Lung (tissue), 11 donors: ENCODE measurements at regions not wholly inside any gene's neighbourhood (a gene's known extent, or its start where the extent isn't known, plus 50 kb on each side); places are given as distances from the start of the nearest gene placed in this dataset.

ENCODE experiments used
- ATAC-seq: fragments of 200-7000 bp; cut with Tn5 transposase; one replicate; pipeline ENCODE4 v1.9.1; 2020; ENCODE audit warnings: moderate number of reproducible peaks; ENCODE audit not compliant: insufficient read depth, low FRiP score
- DNase-seq, 3 donors: peaks; one replicate each; pipeline ENCODE4 v3.0.0-alpha.2; 2013 to 2017
- H3K27ac ChIP-seq, 2 donors: one replicate each; pipeline ENCODE4 v1.5.1; 2013; ENCODE audit warnings: mild to moderate bottlenecking in 2 of 2, moderate library complexity in 2 of 2, control low read depth in 1 of 2, inconsistent platforms in 1 of 2, low read depth in 1 of 2, low read length in 1 of 2
- H3K27me3 ChIP-seq, 3 donors: one replicate each; pipeline ENCODE4 v1.5.1; 2013; ENCODE audit warnings: low read length in 2 of 3; ENCODE audit not compliant: control insufficient read depth in 3 of 3, insufficient read depth in 3 of 3
- H3K36me3 ChIP-seq, 4 donors: one replicate each; pipeline ENCODE4 v1.5.1; 2013; ENCODE audit warnings: low read length in 4 of 4, mild to moderate bottlenecking in 1 of 4, moderate library complexity in 1 of 4; ENCODE audit not compliant: control insufficient read depth in 4 of 4, insufficient read depth in 4 of 4
- H3K4me1 ChIP-seq, 5 donors: one replicate each; pipeline ENCODE4 v1.5.1; 2013; ENCODE audit warnings: low read length in 5 of 5, mild to moderate bottlenecking in 2 of 5, moderate library complexity in 1 of 5; ENCODE audit not compliant: control insufficient read depth in 5 of 5, insufficient read depth in 5 of 5
- H3K4me3 ChIP-seq: one replicate; pipeline ENCODE4 v1.5.1; 2013; ENCODE audit warnings: mild to moderate bottlenecking, control low read depth, moderate library complexity
- H3K9ac ChIP-seq, 2 donors: one replicate each; pipeline ENCODE4 v1.5.1; 2013; ENCODE audit warnings: low read length in 2 of 2, control low read depth in 1 of 2; ENCODE audit not compliant: insufficient read depth in 1 of 2
- H3K9me3 ChIP-seq, 4 donors: one replicate each; pipeline ENCODE4 v1.5.1; 2013; ENCODE audit warnings: low read length in 3 of 4, mild to moderate bottlenecking in 1 of 4, moderate library complexity in 1 of 4; ENCODE audit not compliant: control insufficient read depth in 4 of 4, insufficient read depth in 3 of 4
- WGBS, 2 donors: extraction: QIAGEN DNeasy Blood & Tissue Kit; methylation state at CpG; one replicate each; pipeline ENCODE4 v1.1.7; 2013; 5-methylcytosine and 5-hydroxymethylcytosine counted together
- TF ChIP-seq, protein P1 (sequence below): IDR thresholded peaks from 2 replicates; pipeline ENCODE4 v1.5.1; 2012; ENCODE audit warnings: mild to moderate bottlenecking; ENCODE audit errors: control extremely low read depth, extremely low read depth
- donor health status: control.
- donor health status: control.
- donor health status: Bipolar disorder and iron deficiency.
- donor health status: healthy.
- donor health status: DM: yes; HTN: yes; CAD: no.

DNA sequence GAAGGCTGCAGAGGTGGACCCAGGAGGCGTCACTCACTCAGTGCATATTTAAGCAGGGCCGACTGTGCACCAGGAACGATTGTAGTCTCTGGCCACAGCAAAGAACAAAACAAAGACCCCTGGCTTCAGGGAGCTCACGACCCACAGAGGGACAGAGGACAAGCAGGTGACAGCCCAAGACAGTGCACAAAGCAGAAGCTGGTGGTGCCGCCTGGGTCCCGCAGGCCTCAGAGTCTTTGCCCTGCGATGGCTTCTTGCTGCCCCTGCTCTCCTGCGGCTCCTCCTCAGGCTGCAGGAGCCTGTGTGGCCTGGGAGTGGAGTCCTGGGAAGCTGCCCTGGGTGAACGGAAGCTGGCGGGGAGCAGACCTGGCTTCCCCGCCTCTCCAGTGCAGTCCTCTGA is 300.0 kb downstream of the PREX1 start:
- H3K4me1 ChIP-seq: no peaks in the 10 kb centered on the region
- ATAC-seq: no peak
- TF ChIP-seq, protein P1, sequence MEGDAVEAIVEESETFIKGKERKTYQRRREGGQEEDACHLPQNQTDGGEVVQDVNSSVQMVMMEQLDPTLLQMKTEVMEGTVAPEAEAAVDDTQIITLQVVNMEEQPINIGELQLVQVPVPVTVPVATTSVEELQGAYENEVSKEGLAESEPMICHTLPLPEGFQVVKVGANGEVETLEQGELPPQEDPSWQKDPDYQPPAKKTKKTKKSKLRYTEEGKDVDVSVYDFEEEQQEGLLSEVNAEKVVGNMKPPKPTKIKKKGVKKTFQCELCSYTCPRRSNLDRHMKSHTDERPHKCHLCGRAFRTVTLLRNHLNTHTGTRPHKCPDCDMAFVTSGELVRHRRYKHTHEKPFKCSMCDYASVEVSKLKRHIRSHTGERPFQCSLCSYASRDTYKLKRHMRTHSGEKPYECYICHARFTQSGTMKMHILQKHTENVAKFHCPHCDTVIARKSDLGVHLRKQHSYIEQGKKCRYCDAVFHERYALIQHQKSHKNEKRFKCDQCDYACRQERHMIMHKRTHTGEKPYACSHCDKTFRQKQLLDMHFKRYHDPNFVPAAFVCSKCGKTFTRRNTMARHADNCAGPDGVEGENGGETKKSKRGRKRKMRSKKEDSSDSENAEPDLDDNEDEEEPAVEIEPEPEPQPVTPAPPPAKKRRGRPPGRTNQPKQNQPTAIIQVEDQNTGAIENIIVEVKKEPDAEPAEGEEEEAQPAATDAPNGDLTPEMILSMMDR: no peak
- no peak overlapping the region for H3K9ac ChIP-seq
- no peak for DNase-seq
- H3K27me3 ChIP-seq: peaks cover 0 to 8% (median 0%) of the 10 kb centered on the region in 3 donors
- H3K4me3 ChIP-seq: no peak overlapping the region
- H3K36me3 ChIP-seq: no peaks in the 10 kb centered on the region
- H3K9me3 ChIP-seq: peaks cover 0 to 2% (median 0%) of the 10 kb centered on the region in 4 donors
- no peak overlapping the region for H3K27ac ChIP-seq
- WGBS, 2 donors: 73 to 83% methylated on average over 10 to 11 of the region's 11 CpGs

DNA sequence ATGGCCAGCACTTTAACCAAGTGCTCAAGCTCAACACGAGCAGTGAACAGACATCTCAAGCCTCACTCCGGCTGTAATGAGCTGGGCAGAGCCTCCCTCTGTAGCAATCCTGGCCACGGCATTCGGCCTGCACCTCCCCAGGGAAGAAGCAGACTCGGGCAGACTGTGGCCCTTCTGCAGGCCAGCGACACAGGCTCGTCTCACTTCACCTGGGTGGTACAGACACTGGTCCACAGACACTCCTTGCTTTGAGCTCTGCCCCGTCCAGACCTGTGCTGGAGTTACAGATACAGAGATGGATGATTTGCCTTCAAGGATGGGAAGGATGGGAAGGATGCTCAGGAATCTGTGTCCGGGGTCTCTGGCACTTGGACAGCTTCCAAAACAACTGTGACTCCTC is 300.9 kb downstream of the PREX1 start:
- Histone ChIP-seq H3K9ac (no peak overlapping the region), H3K27ac (no peak overlapping the region), H3K4me1 (no peaks in the 10 kb centered on the region), H3K9me3 (peaks cover 0 to 2% (median 0%) of the 10 kb centered on the region in 4 donors), H3K36me3 (no peaks in the 10 kb centered on the region), H3K4me3 (no peak overlapping the region), H3K27me3 (peaks cover 0 to 8% (median 0%) of the 10 kb centered on the region in 3 donors)
- TF ChIP-seq, protein P1: no peak
- WGBS, 2 donors: 72 to 88% methylated on average over 9 of the region's 9 CpGs
- DNase-seq: no peak
- ATAC-seq: no peak

DNA sequence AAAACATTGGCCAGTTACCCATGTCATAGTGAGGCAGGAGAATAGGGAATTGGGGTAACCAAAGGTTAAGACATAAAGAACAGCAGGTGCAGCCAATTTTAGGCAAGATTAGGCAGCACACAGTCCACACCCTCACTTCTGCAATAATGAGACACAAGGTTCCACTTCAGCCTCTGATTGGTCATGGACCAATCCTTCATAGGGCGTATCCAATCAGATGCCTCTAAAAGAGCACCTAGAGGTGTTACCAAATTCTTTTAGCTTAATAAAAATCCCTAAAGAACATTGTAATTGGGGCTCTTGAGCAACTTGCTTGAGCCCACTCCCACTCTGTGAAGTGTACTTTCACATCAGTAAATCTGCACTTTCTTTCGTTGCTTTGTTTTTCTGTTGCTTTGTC is 302.4 kb downstream of the PREX1 start:
- WGBS, 2 donors: 90% methylated on average over 2 of the region's 2 CpGs
- Histone ChIP-seq H3K9ac (no peak overlapping the region), H3K9me3 (peaks cover 0 to 2% (median 0%) of the 10 kb centered on the region in 4 donors), H3K27me3 (peaks cover 0 to 8% (median 0%) of the 10 kb centered on the region in 3 donors), H3K4me3 (no peak overlapping the region), H3K4me1 (no peaks in the 10 kb centered on the region), H3K36me3 (no peaks in the 10 kb centered on the region), H3K27ac (no peak overlapping the region)
- TF ChIP-seq, protein P1: no peak
- no peak for ATAC-seq
- DNase-seq: no peak

DNA sequence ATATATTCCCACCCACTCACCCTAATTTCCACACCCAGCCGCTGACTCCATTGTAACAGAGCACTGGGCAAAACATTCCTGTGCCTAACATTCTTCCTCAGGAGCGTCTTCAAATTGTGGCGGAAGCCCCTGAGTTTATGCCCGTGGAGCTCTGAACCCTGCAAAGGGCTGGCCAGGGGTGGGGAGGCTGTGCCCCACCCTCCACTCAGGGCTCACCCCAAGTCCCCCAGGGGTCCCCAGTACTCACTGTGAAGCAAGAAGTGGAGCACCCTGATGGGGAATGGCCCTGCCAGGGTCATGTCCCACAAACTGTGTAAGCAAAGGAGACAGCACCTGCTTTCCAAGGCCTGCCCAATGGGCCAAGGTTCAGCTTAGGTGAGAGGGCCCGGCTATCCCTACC is 303.2 kb downstream of the PREX1 start:
- Histone ChIP-seq H3K36me3 (no peaks in the 10 kb centered on the region), H3K27me3 (peaks cover 0 to 6% (median 0%) of the 10 kb centered on the region in 3 donors), H3K27ac (no peak overlapping the region), H3K9me3 (peaks cover 0 to 2% (median 0%) of the 10 kb centered on the region in 4 donors), H3K4me3 (no peak overlapping the region), H3K9ac (no peak overlapping the region), H3K4me1 (no peaks in the 10 kb centered on the region)
- ATAC-seq (no peak), DNase-seq (no peak)
- 85 to 94% methylated on average over 5 of the region's 5 CpGs for WGBS, 2 donors
- TF ChIP-seq, protein P1: no peak
